Prostate gland (tissue), 2 donors: ENCODE measurements at regions not wholly inside any gene's neighbourhood (a gene's known extent, or its start where the extent isn't known, plus 50 kb on each side); places are given as distances from the start of the nearest gene placed in this dataset.
A peak's percentile ranks its signal among the peaks of the same experiment; 100 is the strongest.

Experiments
- POLR2A ChIP-seq: fragments of 450-650 bp; IDR thresholded peaks from one replicate; pipeline ENCODE4 v1.6.1; 2016; ENCODE audit warnings: antibody characterized with exemption, mild to moderate bottlenecking
- POLR2AphosphoS5 ChIP-seq: sonication (generic); formaldehyde crosslinking; IDR thresholded peaks from one replicate; pipeline ENCODE4 v1.6.1; 2017; ENCODE audit warnings: antibody characterized with exemption
- TF ChIP-seq, protein P1 (sequence below), 4 experiments: fragments of 200-600 bp in 2 of 4; fragments of 450-650 bp in 2 of 4; sonication (generic) in 2 of 4; IDR thresholded peaks; 1 replicate in 3 of 4; 2 replicates in 1 of 4; pipeline ENCODE4 v1.5.1; 2016 to 2019; ENCODE audit warnings: antibody characterized with exemption in 4 of 4, mild to moderate bottlenecking in 2 of 4, moderate library complexity in 2 of 4

DNA sequence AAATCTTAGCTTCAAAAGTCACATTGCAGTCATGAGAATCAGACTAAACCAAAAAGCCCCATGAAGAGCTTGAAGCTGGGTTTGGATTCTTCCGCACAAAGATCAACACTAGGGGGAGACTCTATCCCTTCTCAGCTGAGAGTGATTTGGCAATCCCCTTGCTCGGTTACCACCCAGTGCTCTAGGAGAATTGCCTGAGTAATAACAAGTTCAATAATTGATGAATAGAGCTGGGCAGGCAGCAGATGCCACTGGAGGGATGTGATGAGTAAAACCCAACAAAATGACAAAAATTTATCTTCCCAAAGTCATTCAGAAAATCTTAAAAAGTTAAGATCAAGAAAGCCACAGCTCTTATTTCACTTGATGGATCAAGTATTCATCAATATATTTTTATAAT, 185.6 kb upstream of the ARID2 start:
- TF ChIP-seq, protein P1, sequence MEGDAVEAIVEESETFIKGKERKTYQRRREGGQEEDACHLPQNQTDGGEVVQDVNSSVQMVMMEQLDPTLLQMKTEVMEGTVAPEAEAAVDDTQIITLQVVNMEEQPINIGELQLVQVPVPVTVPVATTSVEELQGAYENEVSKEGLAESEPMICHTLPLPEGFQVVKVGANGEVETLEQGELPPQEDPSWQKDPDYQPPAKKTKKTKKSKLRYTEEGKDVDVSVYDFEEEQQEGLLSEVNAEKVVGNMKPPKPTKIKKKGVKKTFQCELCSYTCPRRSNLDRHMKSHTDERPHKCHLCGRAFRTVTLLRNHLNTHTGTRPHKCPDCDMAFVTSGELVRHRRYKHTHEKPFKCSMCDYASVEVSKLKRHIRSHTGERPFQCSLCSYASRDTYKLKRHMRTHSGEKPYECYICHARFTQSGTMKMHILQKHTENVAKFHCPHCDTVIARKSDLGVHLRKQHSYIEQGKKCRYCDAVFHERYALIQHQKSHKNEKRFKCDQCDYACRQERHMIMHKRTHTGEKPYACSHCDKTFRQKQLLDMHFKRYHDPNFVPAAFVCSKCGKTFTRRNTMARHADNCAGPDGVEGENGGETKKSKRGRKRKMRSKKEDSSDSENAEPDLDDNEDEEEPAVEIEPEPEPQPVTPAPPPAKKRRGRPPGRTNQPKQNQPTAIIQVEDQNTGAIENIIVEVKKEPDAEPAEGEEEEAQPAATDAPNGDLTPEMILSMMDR (IDR thresholded peaks at IDR 0.05): peak; percentile 14 to 63 (median 48)
- no peak for TF ChIP-seq POLR2A
- TF ChIP-seq POLR2AphosphoS5: no peak
